Sciatic nerve (tissue), 2 donors: ENCODE measurements at regions not wholly inside any gene's neighbourhood (a gene's known extent, or its start where the extent isn't known, plus 50 kb on each side); places are given as distances from the start of the nearest gene placed in this dataset.

ENCODE experiments used
- ATAC-seq: fragments of 200-7000 bp; cut with Tn5 transposase; one replicate; pipeline ENCODE4 v1.9.1; 2020; ENCODE audit warnings: mild to moderate bottlenecking, moderate library complexity
- DNase-seq: peaks from one replicate; pipeline ENCODE4 v3.0.0-alpha.2; 2020; ENCODE audit warnings: low spot score
- intact Hi-C: fragments of 100-400 bp; cut with DNase I; formaldehyde crosslinking; loops from one replicate; pipeline ENCODE4 v1.14.2; 2022
- donor health status: DM: no; HTN: no; CAD: no.
- donor health status: DM: no; HTN: no; CAD: no.

GRCh38 chr19:5392486-5392885 is 51.9 kb upstream of the PTPRS start:
- ATAC-seq: no peak
- no peak for DNase-seq
- intact Hi-C loops: no loop called here

DNA sequence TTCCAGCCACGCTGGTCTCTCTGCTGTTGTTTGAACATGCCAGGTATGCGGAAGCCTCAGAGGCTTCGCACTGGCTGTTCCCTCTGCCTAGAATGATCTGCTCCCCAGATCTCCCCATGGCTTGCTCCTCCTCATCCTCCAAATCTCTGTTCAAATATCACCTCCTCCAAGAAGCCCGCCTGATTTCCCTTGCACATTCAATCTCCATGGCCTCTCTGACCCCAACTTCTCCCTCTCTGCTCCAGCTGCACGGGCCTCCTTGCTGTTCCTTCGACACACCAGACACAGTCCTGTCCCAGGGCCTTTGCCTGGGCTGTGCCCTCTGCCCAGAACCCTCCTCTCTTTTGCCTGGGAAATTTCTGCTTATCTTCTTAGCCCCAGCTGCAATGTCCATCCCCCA is 52.5 kb upstream of the PTPRS start:
- no peak for DNase-seq
- ATAC-seq: no peak

DNA sequence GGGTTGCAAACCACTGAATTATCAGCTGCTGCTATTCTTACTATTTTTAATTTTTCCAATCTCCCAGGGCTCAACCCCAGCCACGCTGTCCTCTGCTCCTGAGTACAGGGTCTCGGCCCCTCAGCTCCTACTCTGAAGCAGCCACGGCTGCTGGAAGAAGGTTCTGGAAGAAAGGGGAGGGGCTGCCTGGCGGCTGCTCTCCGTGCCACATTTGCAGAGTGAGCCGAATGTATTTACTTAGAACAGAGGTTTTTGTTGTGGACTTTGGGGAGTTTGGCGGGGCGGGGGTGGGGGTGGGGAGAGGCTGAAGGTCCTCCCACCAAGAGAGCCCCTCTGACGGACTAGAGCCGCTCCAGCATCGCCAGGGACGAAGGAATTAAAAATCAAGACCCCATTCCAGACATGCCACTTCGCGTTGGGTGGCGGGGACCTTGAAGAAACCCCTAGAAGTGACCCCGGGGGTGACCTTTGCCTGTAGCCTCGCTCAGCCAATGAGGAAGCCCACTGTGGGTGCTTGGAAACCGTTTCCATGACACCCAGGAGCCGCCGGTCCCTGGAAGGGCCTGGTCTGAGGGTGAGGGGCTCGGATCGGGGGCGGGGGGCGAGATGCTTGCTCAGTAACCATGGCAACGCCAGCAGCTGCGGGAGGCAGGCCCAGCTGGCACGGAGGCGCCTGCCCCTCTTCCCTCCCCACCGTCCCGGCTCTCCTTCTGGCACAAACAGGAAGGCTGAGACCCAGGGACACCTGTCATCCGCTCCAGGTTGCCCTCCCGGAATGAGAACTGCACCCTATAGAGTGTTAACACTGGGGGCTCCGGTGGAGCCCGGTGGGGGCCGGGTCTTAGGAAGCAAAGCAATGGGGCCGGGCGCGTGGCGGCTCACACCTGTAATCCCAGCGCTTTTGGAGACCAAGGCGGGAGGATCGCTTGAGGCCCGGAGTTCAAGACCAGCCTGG is 54.2 kb upstream of the PTPRS start:
- DNase-seq: no peak
- intact Hi-C loops: no loop called here
- no peak for ATAC-seq

More for the DNA sequence above, 52.5 kb upstream of the PTPRS start:
- intact Hi-C loops: no loop called here

DNA sequence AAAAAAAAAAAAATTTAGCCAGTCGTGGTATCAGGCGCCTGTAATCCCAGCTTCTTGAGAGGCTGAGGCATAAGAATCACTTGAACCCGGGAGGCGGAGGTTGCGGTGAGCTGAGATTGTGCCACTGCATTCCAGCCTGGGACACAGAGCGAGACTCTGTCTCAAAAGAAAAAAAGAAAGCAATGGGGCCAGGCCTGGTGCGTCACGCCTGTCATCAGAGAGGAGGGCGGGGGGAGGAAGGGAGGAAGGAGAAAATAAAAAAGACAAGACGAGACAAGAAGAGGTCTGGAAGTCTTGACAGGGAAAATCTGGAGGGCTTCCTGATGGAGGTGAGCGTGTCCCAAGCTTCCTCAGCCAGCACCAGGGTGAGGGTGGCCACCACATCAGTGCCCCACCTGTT is 54.9 kb upstream of the PTPRS start:
- ATAC-seq (no peak), DNase-seq (no peak)
- intact Hi-C loops: no loop called here

GRCh38 chr19:5396096-5396939 is 55.7 kb upstream of the PTPRS start:
- no peak for ATAC-seq
- intact Hi-C loops: no loop called here

DNA sequence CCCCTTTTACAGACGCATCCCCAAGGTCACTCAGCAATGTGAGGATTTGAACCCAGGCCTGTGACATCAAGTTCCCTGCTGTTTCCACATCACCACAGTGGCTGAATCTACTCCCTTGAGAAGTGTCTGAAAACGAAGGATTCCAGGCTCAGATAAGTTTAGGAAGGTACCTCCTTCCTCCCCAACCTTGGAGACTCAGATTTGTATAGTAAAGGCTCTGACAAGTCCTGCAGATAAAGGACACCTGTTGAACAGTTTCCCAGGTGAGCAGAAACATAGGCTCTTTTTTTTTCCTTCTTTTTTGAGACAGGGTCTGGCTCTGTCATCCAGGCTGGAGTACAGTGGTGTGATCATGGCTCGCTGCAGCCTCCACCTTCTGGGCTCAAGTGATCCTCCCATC is 56.4 kb upstream of the PTPRS start:
- intact Hi-C loops: no loop called here
- ATAC-seq: no peak
- no peak for DNase-seq

More at GRCh38 chr19:5396096-5396939, 55.7 kb upstream of the PTPRS start:
- no peak for DNase-seq

DNA sequence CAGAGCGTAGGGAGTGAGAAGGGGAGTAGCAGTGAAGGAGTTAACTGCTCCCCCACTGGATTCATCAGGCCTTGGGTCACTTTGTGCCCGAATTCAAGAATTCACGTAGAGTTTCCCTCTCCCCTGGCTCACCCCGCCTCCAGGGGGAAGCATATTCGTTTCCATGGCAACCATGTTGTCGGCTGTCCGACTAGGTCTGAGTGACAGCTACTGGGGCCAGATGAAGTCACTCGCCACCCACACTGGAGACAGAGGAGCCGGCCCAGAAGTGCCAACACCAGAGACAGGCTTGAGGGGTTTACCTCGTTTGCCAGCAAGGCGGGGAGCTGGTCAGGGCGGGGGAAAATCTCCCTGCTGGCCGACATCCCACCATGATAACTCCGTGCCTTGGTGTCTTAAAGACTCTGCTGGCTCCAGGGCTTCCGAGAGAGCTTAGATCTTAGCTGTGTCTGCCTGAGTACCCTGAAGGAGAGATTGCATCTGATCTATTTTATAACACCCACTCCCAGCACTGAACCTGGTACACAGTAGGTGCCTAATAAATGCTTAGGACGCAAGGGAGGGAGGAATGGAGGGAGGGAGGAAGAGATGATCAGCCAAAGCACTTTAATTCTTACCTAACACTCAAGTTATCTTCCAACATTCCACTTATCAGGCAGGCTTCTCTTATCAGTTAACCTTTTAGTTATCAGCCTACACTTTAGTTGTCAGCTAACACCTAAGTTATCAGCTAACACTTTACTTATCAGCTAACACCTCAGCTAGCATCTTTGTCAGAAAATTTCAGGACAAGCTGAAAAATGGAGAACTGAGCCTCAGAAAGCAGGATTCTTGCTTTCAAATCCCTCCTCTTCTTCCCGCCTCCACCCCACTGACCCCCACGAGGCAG is 57.2 kb upstream of the ZNRF4 start:
- ATAC-seq (no peak), DNase-seq (no peak)
- intact Hi-C loops: no loop called here

DNA sequence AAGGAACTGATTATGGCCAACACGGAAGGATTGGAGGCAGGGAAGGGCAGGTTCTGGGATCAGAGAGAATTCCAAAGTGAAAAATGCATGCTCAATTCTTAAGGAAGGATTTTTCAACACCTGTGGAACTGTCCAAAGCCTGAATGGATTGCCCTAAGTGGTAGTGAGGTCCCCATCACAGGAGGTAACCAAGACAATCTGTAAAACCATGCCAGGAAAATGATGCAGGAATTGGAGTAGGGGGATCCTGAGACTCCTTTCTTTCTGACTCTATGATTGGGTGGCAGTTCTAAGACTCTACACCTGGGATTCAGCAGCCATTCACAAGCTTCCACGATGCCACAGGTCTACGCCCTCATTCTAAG is 56.5 kb upstream of the ZNRF4 start:
- DNase-seq: no peak
- intact Hi-C loops: no loop called here
- no peak for ATAC-seq

DNA sequence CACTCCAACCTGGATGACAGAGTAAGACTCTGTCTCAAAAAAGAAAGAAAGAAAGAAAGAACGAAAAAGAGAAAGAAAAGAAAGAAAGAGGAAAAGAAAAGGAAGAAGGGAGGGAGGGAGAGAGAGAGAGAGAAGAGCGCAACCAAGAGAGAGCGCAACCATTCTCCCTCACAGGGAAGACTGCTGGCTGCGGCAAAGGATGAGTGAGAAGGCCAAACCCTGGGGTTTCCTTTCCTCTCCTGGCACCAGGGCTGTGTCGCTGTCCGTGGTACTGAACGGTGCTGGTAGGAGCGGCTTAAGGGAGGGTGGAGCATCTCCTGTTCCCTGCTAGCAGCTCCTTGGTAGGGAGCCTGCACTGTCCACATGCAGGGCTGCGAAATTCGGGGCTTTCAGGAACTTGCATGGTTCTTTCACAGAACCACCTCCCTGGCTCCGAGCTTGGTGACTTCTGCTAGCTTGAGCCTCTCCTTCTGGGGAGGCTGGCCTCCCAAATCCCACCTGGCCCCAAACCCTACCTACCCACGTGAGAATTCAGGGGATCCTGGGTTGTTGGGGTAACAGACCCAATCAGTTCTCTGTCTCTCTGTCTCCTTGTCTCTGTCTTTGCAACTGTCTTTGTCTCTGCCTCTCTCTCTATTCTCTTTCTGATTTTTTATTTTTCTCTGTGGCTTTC is 51.1 kb upstream of the ZNRF4 start:
- ATAC-seq: peak; percentile 73
- peak; percentile 89 for DNase-seq
- intact Hi-C loops: no loop called here
